ENCODE measurements at regions not wholly inside any gene's neighbourhood (a gene's known extent, or its start where the extent isn't known, plus 50 kb on each side); places are given as distances from the start of the nearest gene placed in this dataset.

DNA sequence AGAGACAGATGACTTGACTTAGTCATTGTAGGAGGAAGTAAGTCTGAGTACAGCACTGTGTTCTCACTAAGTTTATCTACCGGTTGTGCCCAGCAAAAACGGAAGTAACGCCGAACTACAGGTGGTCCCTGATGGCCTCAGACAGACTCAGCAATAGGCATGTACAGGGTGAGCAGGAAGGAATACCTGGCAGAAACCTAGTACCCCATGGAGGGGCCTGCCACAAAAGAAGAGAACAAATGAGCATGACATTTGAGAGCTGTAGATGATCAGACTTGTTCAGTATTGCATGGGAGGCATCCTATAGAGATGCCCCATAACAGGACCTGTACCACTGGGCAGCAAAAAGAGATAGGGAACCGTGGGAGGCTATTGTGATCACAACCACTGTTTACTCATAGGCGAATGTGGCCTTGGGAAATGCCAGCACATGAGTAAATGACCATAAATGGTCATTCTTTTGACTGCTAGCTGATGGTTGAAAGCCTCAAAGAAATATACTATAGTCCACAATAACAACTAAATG lies 106.4 kb upstream of the TAB2 start:
- H3K27me3 Mint-ChIP-seq, result no peaks in the 10 kb centered on the region
- H3K36me3 Mint-ChIP-seq, result peaks cover 3% of the 10 kb centered on the region
- no peaks in the 10 kb centered on the region for H3K9me3 Mint-ChIP-seq (ENCODE audit: low read depth)
- no peak overlapping the region for H3K4me3 Mint-ChIP-seq
- H3K4me1 Mint-ChIP-seq (ENCODE audit: low read depth), result peaks cover 8% of the 10 kb centered on the region
- H3K27ac Mint-ChIP-seq, result no peak overlapping the region

DNA sequence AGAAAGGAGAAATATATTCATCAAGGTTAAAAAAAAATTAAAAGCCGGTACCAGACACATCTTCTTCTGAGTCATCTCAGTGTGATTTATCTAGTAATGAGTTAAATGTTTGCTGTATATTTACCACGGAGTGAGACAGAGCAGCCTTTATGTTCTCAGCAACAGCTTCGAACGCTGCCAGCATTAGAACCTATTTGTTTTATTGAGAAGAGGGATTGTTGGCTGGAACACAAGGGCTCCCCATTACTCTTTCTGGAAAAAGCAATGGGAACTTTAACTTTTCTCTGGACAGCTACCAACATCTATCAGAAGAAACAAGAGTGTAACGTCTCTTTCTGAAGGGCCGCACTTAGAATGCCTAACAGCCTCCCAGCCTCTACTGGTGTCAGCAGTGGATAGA lies 105.3 kb upstream of the TAB2 start:
- H3K4me3 Mint-ChIP-seq, result no peak overlapping the region
- no peaks in the 10 kb centered on the region for H3K27me3 Mint-ChIP-seq
- no peak overlapping the region for H3K27ac Mint-ChIP-seq
- no peaks in the 10 kb centered on the region for H3K9me3 Mint-ChIP-seq (ENCODE audit: low read depth)
- peaks cover 14% of the 10 kb centered on the region for H3K4me1 Mint-ChIP-seq (ENCODE audit: low read depth)
- H3K36me3 Mint-ChIP-seq, result peaks cover 2% of the 10 kb centered on the region

DNA sequence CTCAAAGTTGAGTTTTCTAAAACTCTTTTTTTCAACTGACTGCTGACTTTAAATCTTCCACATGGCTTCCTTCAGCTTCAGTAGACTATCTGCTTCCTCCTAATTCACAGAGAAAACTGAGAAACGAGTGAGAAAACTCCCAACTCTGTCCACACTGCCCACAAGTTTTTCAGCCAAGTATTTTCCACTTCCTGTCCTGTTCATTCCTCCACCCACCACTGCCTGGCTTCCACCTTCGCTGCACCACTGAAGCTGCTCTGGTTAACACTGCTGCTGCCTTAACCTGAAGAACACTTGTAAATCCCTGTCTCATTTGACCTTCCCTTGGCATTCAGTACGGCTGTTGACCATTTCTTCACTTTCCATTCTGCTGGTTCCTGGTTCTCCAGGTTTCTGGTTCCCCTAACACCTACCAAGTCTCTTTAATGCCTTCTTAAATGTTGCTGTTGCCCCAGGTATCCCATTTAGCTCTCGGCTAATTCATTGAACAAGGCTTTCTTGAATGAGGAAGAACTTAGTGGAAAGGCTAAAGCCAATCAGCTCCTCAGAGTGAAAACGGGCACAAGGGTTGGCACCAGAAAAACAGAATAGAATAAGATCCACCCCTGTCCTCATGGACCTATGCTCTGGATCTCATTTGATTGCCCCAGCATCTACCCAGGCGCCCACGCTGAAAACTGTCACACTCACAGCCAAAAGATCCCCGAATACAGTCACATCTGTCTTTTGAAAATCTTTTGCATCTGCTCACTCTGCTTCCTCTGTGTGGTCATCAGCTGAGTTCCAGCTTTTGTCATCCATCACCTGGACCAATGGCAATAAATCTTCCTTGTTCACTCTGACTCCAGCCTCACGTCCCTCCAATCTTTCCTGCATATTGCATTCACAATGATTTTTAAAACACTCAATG lies 104.4 kb upstream of the TAB2 start:
- Mint-ChIP-seq H3K4me1 (ENCODE audit: low read depth) (peaks cover 21% of the 10 kb centered on the region), H3K27me3 (no peaks in the 10 kb centered on the region), H3K27ac (no peak overlapping the region), H3K4me3 (no peak overlapping the region), H3K36me3 (peaks cover 2% of the 10 kb centered on the region), H3K9me3 (ENCODE audit: low read depth) (no peaks in the 10 kb centered on the region)

DNA sequence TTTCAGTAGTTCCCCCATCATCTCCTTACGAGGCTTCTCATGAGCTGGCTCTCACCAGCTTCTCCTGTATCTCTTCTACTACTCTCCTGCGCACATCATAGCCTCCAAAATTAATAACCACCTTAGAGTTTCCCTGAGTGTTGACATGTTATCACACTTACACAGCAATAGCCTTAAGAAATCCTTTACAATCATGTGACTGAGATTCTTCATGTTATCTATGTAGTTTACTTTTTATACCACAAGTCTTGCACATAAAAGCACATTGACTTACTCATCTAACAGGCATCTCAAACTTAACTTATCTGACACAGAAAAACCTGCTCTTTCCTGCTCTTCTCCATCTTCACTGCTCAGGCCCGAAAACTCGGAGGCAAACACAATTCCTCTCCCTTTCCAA lies 103.7 kb upstream of the TAB2 start:
- H3K4me3 Mint-ChIP-seq, result no peak overlapping the region
- H3K36me3 Mint-ChIP-seq, result peaks cover 4% of the 10 kb centered on the region
- no peaks in the 10 kb centered on the region for H3K27me3 Mint-ChIP-seq
- H3K27ac Mint-ChIP-seq, result no peak overlapping the region
- H3K4me1 Mint-ChIP-seq (ENCODE audit: low read depth), result peaks cover 25% of the 10 kb centered on the region
- H3K9me3 Mint-ChIP-seq (ENCODE audit: low read depth), result no peaks in the 10 kb centered on the region

DNA sequence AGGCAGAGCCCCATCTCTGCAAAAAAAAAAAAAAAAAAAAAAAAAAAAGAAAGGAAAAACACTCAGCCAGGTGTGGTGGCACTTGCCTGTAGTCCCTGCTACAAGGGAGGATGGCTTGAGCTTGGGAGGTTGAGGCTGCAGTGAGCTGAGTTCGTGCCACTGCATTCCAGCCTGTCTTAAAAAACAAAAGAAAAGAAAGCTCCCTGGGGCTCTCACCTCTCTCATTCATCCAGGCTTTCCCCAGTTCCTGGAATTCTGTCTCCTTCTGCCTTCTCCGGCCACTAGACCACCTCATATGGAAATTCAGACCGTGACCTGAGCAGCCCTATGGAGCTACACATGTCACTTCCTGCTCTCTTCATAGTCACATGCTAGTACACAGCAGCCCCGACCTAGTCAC lies 101.1 kb upstream of the TAB2 start:
- peaks cover 7% of the 10 kb centered on the region for H3K36me3 Mint-ChIP-seq
- H3K27me3 Mint-ChIP-seq, result no peaks in the 10 kb centered on the region
- no peaks in the 10 kb centered on the region for H3K9me3 Mint-ChIP-seq (ENCODE audit: low read depth)
- no peak overlapping the region for H3K4me3 Mint-ChIP-seq
- peaks cover 28% of the 10 kb centered on the region for H3K4me1 Mint-ChIP-seq (ENCODE audit: low read depth)
- H3K27ac Mint-ChIP-seq, result peak overlapping the region; percentile 31

DNA sequence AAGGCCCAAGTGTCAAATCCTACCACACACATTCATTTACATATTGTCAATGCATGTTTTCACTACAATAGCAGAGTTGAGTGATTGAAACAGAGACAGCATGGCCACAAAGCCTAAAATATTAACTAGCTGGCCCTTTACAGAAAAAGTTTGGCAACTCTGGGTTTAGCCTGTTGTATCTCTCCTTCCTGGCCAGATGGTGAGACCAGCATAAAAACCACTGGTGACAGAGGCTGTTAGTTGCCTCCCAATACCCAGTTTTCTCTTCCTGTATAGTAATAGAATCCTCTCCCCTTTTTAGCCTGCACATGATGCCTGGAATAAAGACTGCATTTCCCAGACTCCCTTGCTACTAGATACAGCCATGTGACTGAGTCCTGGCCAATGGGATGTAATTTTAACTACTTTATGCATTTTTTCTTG lies 100.0 kb upstream of the TAB2 start:
- Mint-ChIP-seq H3K27me3 (no peaks in the 10 kb centered on the region), H3K9me3 (ENCODE audit: low read depth) (no peaks in the 10 kb centered on the region), H3K27ac (peak overlapping the region; percentile 13), H3K4me3 (no peak overlapping the region), H3K4me1 (ENCODE audit: low read depth) (peaks cover 28% of the 10 kb centered on the region), H3K36me3 (peaks cover 7% of the 10 kb centered on the region)

DNA sequence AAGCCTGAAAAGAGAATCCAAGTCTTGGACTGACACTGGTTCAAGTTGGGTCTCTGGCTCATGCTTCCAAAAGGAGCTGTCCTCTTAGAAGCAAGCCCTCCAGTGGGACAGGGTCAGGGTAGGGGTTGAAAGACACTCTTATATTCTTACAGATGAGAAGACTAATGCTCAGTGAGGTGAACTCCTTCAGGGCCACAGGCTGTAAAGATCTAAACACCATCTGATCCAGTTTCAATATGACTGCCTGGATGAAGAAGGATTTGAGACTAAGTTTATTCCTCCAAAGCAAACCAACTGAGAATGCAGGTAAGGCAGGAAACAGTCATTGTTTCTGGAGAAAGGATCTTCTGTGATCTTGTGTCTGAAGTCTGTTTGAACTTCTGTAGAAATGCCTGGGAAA lies 99.0 kb upstream of the TAB2 start:
- Mint-ChIP-seq H3K4me1 (ENCODE audit: low read depth) (peaks cover 30% of the 10 kb centered on the region), H3K27ac (peak overlapping the region; percentile 58), H3K4me3 (no peak overlapping the region), H3K9me3 (ENCODE audit: low read depth) (no peaks in the 10 kb centered on the region), H3K36me3 (peaks cover 7% of the 10 kb centered on the region), H3K27me3 (no peaks in the 10 kb centered on the region)

DNA sequence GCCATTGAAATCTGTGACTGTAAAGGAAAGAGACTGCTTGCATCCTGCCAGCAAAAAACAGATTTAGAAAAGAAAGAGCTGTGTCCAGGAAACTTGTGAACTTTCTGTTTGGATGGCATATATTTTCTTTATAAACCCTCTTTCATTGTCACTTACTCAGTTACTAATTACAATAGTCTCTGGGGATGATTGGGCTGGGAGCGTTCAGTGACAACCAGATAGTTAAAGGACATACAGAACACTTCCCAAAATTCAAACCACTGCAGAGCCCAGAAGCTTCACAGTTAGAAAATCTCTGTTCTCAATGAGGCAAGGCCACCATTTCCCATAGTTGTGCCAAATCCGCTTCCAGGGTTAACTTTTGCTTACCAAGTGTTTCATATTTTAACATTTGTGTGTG lies 98.6 kb upstream of the TAB2 start:
- no peak overlapping the region for H3K4me3 Mint-ChIP-seq
- peaks cover 35% of the 10 kb centered on the region for H3K4me1 Mint-ChIP-seq (ENCODE audit: low read depth)
- peak overlapping the region; percentile 58 for H3K27ac Mint-ChIP-seq
- H3K36me3 Mint-ChIP-seq, result peaks cover 7% of the 10 kb centered on the region
- no peaks in the 10 kb centered on the region for H3K27me3 Mint-ChIP-seq
- no peaks in the 10 kb centered on the region for H3K9me3 Mint-ChIP-seq (ENCODE audit: low read depth)

DNA sequence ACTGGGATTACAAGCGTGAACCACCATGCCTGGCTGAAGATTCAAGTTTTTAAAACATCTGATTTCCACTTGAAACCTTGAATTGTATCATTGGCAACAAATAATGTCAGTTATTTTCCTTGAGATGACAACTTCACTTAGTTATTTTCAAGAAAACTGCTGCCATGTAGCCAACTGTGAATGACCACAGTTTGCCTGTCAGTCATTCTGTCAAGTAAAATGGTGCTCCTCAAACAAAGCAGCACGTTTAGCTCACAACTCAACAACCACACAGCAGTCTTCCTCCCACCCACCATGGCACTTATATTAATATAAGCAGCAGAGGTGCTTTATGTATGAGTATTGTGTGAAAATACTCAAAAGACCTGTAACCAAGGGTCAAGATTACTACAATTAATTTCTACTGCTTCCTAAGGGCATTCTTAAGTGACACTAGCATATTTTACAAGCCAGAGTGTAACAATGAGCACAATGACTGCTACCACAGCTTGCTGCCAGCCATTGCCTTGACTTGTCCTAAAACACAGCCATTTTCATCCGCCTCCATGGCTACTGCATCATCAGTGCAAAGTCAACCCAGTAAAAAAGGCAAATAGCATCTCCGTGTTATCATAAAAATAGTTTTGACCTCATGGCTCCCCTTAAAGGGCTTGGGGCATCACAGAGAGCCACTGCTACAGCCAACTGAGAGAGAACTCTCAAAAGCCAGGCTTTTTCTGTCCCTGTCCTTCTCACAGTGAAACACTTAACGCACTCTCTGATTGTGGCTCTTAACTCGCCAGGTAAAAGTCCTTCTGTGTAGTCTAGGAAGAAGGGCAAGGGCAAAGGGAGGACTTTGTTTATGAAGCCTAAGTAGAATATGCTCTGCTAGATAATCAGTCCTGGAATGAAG lies 96.4 kb upstream of the TAB2 start:
- Mint-ChIP-seq H3K36me3 (peaks cover 7% of the 10 kb centered on the region), H3K4me1 (ENCODE audit: low read depth) (peaks cover 39% of the 10 kb centered on the region), H3K27ac (no peak overlapping the region), H3K9me3 (ENCODE audit: low read depth) (no peaks in the 10 kb centered on the region), H3K27me3 (no peaks in the 10 kb centered on the region), H3K4me3 (no peak overlapping the region)

DNA sequence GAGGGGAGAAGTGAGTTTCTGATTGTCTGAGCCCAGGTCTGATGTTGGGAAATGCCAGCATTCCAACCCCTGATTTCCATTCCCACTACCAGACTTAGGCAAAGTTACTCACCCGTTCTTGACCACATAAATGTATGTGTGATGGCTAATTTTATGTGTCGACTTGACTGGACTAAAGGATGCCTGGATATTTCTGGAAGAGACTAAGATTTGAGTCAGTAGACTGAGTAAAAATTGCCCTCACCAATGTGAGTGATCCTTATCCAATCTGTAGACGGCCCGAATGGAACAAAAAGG lies 95.8 kb upstream of the TAB2 start:
- peaks cover 7% of the 10 kb centered on the region for H3K36me3 Mint-ChIP-seq
- no peaks in the 10 kb centered on the region for H3K9me3 Mint-ChIP-seq (ENCODE audit: low read depth)
- no peak overlapping the region for H3K27ac Mint-ChIP-seq
- H3K4me1 Mint-ChIP-seq (ENCODE audit: low read depth), result peaks cover 41% of the 10 kb centered on the region
- no peak overlapping the region for H3K4me3 Mint-ChIP-seq
- no peaks in the 10 kb centered on the region for H3K27me3 Mint-ChIP-seq

DNA sequence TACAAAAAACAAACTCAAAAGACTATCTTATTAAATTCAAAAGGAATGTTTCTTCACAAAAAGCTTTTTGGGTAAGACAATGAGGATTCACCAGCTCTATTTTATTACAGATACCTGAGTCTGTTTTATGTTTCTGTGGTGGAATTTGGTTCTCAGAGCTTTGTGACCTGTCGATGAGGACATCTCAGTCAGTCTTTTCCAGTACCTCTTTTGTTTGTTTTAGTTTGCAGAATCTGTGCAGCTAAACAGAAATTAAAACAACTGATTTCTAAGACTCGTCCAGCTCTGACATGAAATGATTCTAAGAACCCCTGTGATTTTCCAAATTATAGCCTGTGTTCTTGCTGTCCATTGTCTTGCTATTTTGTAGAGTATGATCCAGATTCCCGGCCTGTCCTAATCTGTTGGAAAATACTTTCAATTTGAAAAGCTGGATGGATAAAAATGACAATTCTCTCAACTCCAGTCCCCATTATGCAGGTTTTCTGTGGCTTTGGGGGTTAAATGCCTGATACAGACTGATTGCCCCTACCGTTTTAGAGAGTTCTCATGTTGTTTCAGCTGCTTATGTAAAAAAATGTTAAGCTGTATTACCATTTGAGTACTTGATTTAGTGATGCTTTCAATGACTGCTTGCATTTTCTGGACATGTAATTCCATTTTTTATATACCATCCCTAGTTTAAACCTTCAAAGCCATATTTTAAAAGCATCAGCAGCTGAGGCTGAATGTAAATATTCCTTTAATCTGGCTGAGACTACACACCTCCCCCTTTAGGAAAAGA lies 94.2 kb upstream of the TAB2 start:
- H3K27me3 Mint-ChIP-seq, result no peaks in the 10 kb centered on the region
- H3K4me3 Mint-ChIP-seq, result no peak overlapping the region
- H3K9me3 Mint-ChIP-seq (ENCODE audit: low read depth), result no peaks in the 10 kb centered on the region
- peaks cover 36% of the 10 kb centered on the region for H3K4me1 Mint-ChIP-seq (ENCODE audit: low read depth)
- no peak overlapping the region for H3K27ac Mint-ChIP-seq
- H3K36me3 Mint-ChIP-seq, result peaks cover 5% of the 10 kb centered on the region

DNA sequence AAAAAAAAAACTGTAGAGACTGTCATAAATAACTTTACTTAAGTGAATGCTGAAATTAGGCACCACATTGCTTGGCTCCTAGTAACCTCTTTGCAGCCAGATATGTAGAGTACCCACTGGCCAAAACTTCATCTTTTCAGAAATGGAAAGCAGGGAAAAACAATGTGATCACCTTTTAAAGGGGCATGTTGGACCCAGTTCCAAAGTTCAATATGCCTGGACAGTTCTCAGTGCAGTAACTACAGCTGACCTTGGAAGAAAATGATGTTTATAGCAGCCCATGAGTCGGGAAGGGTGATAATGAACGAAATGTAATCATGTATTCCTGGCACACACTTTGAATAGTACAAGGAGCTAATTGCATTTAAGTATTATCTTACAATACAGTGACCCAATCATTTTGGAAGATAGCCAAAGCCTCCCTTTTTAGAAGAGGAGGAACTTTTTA lies 93.6 kb upstream of the TAB2 start:
- Mint-ChIP-seq H3K9me3 (ENCODE audit: low read depth) (no peaks in the 10 kb centered on the region), H3K27me3 (no peaks in the 10 kb centered on the region), H3K27ac (no peak overlapping the region), H3K4me3 (no peak overlapping the region), H3K4me1 (ENCODE audit: low read depth) (peaks cover 32% of the 10 kb centered on the region), H3K36me3 (peaks cover 7% of the 10 kb centered on the region)

DNA sequence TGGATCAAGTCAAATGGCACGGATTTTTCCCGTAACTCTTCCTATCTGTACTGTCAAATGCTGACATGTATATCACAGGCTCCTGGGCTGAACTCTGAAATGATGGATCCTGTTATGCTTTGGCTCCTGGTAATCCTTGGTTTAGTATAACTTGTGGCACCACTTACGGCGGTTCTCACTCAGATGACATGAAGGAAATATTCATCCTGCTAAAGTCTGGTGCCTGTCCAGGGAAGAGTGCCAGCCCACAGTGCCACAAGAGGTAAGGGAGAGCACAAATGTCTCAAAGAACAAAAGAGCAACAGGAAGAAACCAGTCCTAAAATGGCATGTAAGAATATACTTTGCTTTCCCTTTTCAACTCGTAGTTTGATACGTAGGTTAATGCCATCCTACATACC lies 93.1 kb upstream of the TAB2 start:
- peaks cover 8% of the 10 kb centered on the region for H3K36me3 Mint-ChIP-seq
- H3K4me1 Mint-ChIP-seq (ENCODE audit: low read depth), result peaks cover 31% of the 10 kb centered on the region
- no peak overlapping the region for H3K27ac Mint-ChIP-seq
- no peak overlapping the region for H3K4me3 Mint-ChIP-seq
- H3K9me3 Mint-ChIP-seq (ENCODE audit: low read depth), result no peaks in the 10 kb centered on the region
- no peaks in the 10 kb centered on the region for H3K27me3 Mint-ChIP-seq

DNA sequence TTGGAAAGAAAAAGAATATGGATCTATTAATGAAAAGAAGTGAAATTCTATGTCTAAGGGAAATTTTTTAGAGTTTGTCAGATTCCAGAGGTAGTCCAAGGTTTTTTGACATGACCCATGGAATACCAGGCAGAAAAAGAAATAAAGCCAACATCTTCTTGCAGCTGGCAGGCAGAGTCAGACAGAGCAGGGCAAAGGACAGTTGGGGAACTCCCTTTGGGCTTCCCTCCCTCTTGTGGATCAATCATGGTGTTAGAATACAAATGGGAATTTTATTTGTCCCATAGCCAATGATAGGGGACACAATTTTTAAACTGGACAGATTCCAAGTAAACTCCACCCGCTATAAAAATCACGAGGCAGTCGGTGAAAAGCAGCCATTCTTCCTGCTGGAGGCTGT lies 92.1 kb upstream of the TAB2 start:
- H3K36me3 Mint-ChIP-seq, result peaks cover 5% of the 10 kb centered on the region
- H3K4me3 Mint-ChIP-seq, result no peak overlapping the region
- H3K9me3 Mint-ChIP-seq (ENCODE audit: low read depth), result no peaks in the 10 kb centered on the region
- no peak overlapping the region for H3K27ac Mint-ChIP-seq
- H3K27me3 Mint-ChIP-seq, result no peaks in the 10 kb centered on the region
- H3K4me1 Mint-ChIP-seq (ENCODE audit: low read depth), result peaks cover 31% of the 10 kb centered on the region
